SK-N-SH (cell line): ENCODE measurements at regions not wholly inside any gene's neighbourhood (a gene's known extent, or its start where the extent isn't known, plus 50 kb on each side); places are given as distances from the start of the nearest gene placed in this dataset.

Experiments
- CTCF ChIA-PET: fragments of 300-600, 350-600 bp; formaldehyde crosslinking; extraction: SDS; loops from one replicate; lab custom pipeline; 2021; lab: Yijun Ruan, JAX
- POLR2A ChIA-PET: fragments of 350-600 bp; sonication (Branson Sonifier 250); formaldehyde crosslinking; extraction: SDS; loops from one replicate; lab custom pipeline; 2020; ENCODE audit warnings: antibody characterized with exemption, inconsistent platforms; lab: Yijun Ruan, JAX
- DNase-seq: peaks from one replicate; pipeline ENCODE4 v3.0.0; 2012
- H2AFZ ChIP-seq: fragments of 200-600 bp; sonication (generic); 2 replicates; pipeline ENCODE4 v1.8.1; 2016; ENCODE audit warnings: antibody characterized with exemption, mild to moderate bottlenecking, low read depth
- H3F3A ChIP-seq: fragments of 200-600 bp; sonication (generic); replicated peaks from 2 replicates; pipeline ENCODE3; 2016; ENCODE audit warnings: antibody characterized with exemption, mild to moderate bottlenecking; ENCODE audit not compliant: insufficient read depth
- H3K27ac ChIP-seq, 2 experiments: fragments of 200-500 bp in 1 of 2; fragments of 200-600 bp in 1 of 2; sonication (Bioruptor generic) in 1 of 2; sonication (generic), shearing (Covaris generic) in 1 of 2; 2 replicates each; pipeline versions ENCODE4 v1.5.1 to v1.6.1; 2014 to 2016; ENCODE audit warnings: low read depth in 2 of 2, inconsistent platforms in 1 of 2, low read length in 1 of 2, mild to moderate bottlenecking in 1 of 2, mixed read lengths in 1 of 2
- H3K27me3 ChIP-seq: fragments of 200-600 bp; sonication (generic), shearing (Covaris generic); 2 replicates; pipeline ENCODE4 v1.6.1; 2016; ENCODE audit warnings: mixed run types; ENCODE audit not compliant: insufficient read depth
- H3K36me3 ChIP-seq, 2 experiments: fragments of 200-500 bp in 1 of 2; fragments of 200-600 bp in 1 of 2; sonication (Bioruptor generic) in 1 of 2; sonication (generic) in 1 of 2; replicated peaks in 1 of 2; 2 replicates each; pipeline versions ENCODE3 to v1.5.1; 2014 to 2016; ENCODE audit warnings: low read length in 1 of 2, mild to moderate bottlenecking in 1 of 2; ENCODE audit not compliant: insufficient read depth in 2 of 2, control insufficient read depth in 1 of 2
- H3K4me1 ChIP-seq, 2 experiments: fragments of 200-500 bp in 1 of 2; fragments of 200-600 bp in 1 of 2; sonication (Bioruptor generic) in 1 of 2; sonication (generic), shearing (Covaris generic) in 1 of 2; 2 replicates each; pipeline versions ENCODE4 v1.5.1 to v1.6.1; 2014 to 2016; ENCODE audit warnings: low read depth in 1 of 2, low read length in 1 of 2, mixed run types in 1 of 2; ENCODE audit not compliant: insufficient read depth in 2 of 2, control insufficient read depth in 1 of 2
- H3K4me2 ChIP-seq: fragments of 200-600 bp; sonication (generic), shearing (Covaris generic); 2 replicates; pipeline ENCODE4 v1.6.1; 2017; ENCODE audit warnings: mixed run types
- H3K4me3 ChIP-seq, 2 experiments: fragments of 200-500 bp in 1 of 2; fragments of 200-600 bp in 1 of 2; sonication (Bioruptor generic) in 1 of 2; sonication (generic), shearing (Covaris generic) in 1 of 2; 2 replicates each; pipeline versions ENCODE4 v1.5.1 to v1.8.1; 2014 to 2016; ENCODE audit warnings: low read depth in 2 of 2, inconsistent platforms in 1 of 2, low read length in 1 of 2, mild to moderate bottlenecking in 1 of 2, mixed read lengths in 1 of 2, moderate library complexity in 1 of 2
- H3K79me2 ChIP-seq: fragments of 200-600 bp; sonication (generic); 2 replicates; pipeline ENCODE4 v1.8.1; 2017; ENCODE audit warnings: mild to moderate bottlenecking; ENCODE audit not compliant: insufficient read depth
- H3K9ac ChIP-seq: fragments of 200-600 bp; sonication (generic); 2 replicates; pipeline ENCODE4 v1.6.1; 2017; ENCODE audit warnings: mixed run types
- H3K9me2 ChIP-seq: fragments of 200-600 bp; sonication (generic); 2 replicates; pipeline ENCODE4 v1.6.1; 2017; ENCODE audit warnings: mixed run types
- H3K9me3 ChIP-seq: fragments of 200-600 bp; sonication (generic); 2 replicates; pipeline ENCODE4 v1.6.1; 2017; ENCODE audit warnings: mixed run types, mild to moderate bottlenecking, moderate library complexity
- H4K20me1 ChIP-seq: fragments of 200-600 bp; sonication (generic); 2 replicates; pipeline ENCODE4 v1.6.1; 2017; ENCODE audit warnings: mild to moderate bottlenecking, mixed run types; ENCODE audit not compliant: insufficient read depth
- CTCF ChIP-seq: fragments of 200-600 bp; sonication (generic); IDR thresholded peaks from 2 replicates; pipeline ENCODE4 v1.6.1; 2017; ENCODE audit warnings: antibody characterized with exemption, mild to moderate bottlenecking, moderate library complexity
- EP300 ChIP-seq, 2 experiments: IDR thresholded peaks; 2 replicates each; pipeline versions ENCODE4 v1.4.0 to v1.6.1; 2012; ENCODE audit warnings: borderline replicate concordance in 1 of 2, low read depth in 1 of 2, low read length in 1 of 2
- EZH2phosphoT487 ChIP-seq: fragments of 200-600 bp; sonication (generic); IDR thresholded peaks from 2 replicates; pipeline ENCODE4 v1.6.1; 2017; ENCODE audit warnings: low read depth, mixed run types, mild to moderate bottlenecking, antibody characterized with exemption, moderate library complexity, borderline replicate concordance
- FOXJ3 ChIP-seq: sonication (generic); formaldehyde crosslinking; IDR thresholded peaks from 2 replicates; pipeline ENCODE4 v1.5.1; 2020; ENCODE audit warnings: mild to moderate bottlenecking, missing genetic modification reagents
- GATA2 ChIP-seq: sonication (generic); formaldehyde crosslinking; IDR thresholded peaks from 2 replicates; pipeline ENCODE4 v1.5.0; 2020; ENCODE audit warnings: mild to moderate bottlenecking, missing genetic modification reagents
- MAX ChIP-seq: IDR thresholded peaks from 2 replicates; pipeline ENCODE4 v1.4.0; 2012; ENCODE audit warnings: low read depth
- NFIC ChIP-seq: IDR thresholded peaks from 2 replicates; pipeline ENCODE4 v1.4.0; 2012; ENCODE audit warnings: borderline replicate concordance
- POLR2AphosphoS5 ChIP-seq: IDR thresholded peaks from 2 replicates; pipeline ENCODE4 v1.6.1; 2012; ENCODE audit warnings: low read depth, low read length
- REST ChIP-seq: IDR thresholded peaks from 2 replicates; pipeline ENCODE4 v1.6.1; 2012; ENCODE audit warnings: mild to moderate bottlenecking, low read depth, low read length, moderate library complexity
- RXRA ChIP-seq: IDR thresholded peaks from 2 replicates; pipeline ENCODE4 v1.4.0; 2012; ENCODE audit warnings: low read depth, mild to moderate bottlenecking, borderline replicate concordance
- SIN3A ChIP-seq: IDR thresholded peaks from 2 replicates; pipeline ENCODE4 v1.6.1; 2012; ENCODE audit warnings: low read depth, mild to moderate bottlenecking, low read length, moderate library complexity, borderline replicate concordance
- SMC3 ChIP-seq: IDR thresholded peaks from 2 replicates; pipeline ENCODE4 v1.6.1; 2012; ENCODE audit warnings: low read depth, low read length, improper control_type of control experiment
- TAF1 ChIP-seq: IDR thresholded peaks from 2 replicates; pipeline ENCODE4 v1.6.1; 2012; ENCODE audit warnings: low read depth, mild to moderate bottlenecking, low read length, moderate library complexity, borderline replicate concordance
- TEAD4 ChIP-seq: IDR thresholded peaks from 2 replicates; pipeline ENCODE4 v1.4.0; 2012; ENCODE audit warnings: mild to moderate bottlenecking, borderline replicate concordance; ENCODE audit not compliant: insufficient read depth
- YY1 ChIP-seq: IDR thresholded peaks from 2 replicates; pipeline ENCODE4 v1.4.0; 2012; ENCODE audit warnings: low read depth, mild to moderate bottlenecking
- WGBS: methylation state at CpG from one replicate; pipeline ENCODE4 v1.1.6; 2017; ENCODE audit warnings: low lambda C conversion rate; 5-methylcytosine and 5-hydroxymethylcytosine counted together

- H3K36me3 ChIP-seq, result no peaks in the 10 kb centered on the region
- no peak overlapping the region for H3K4me2 ChIP-seq
- TF ChIP-seq EZH2phosphoT487, result no peak
- no peak for TF ChIP-seq TEAD4
- no peak for TF ChIP-seq NFIC
- no peak for TF ChIP-seq MAX
- no peak for TF ChIP-seq TAF1
- no peak for TF ChIP-seq REST
- no peak for TF ChIP-seq SIN3A
- TF ChIP-seq GATA2, result no peak
- no peak for TF ChIP-seq YY1
- no peak for TF ChIP-seq POLR2AphosphoS5
- no peaks in the 10 kb centered on the region for H3K4me1 ChIP-seq
- H3K79me2 ChIP-seq, result no peaks in the 10 kb centered on the region
- H3F3A ChIP-seq, result no peaks in the 10 kb centered on the region
- no peaks in the 10 kb centered on the region for H3K9me3 ChIP-seq
- no peak overlapping the region for H3K9ac ChIP-seq
- ChIA-PET CTCF (no interaction called here), POLR2A (no interaction called here)
- no peak for DNase-seq
- no peaks in the 10 kb centered on the region for H4K20me1 ChIP-seq
- no peak overlapping the region for H2AFZ ChIP-seq
- H3K27me3 ChIP-seq, result no peaks in the 10 kb centered on the region
- WGBS, result 5% methylated on average over 3 of the region's 3 CpGs
- H3K4me3 ChIP-seq, result no peak overlapping the region
- H3K27ac ChIP-seq, result no peak overlapping the region
- no peaks in the 10 kb centered on the region for H3K9me2 ChIP-seq
Measured at GRCh38 chr5:86795659-86796058, 177.9 kb downstream of the COX7C start.

- Histone ChIP-seq H3K27me3 (no peaks in the 10 kb centered on the region), H3K79me2 (no peaks in the 10 kb centered on the region), H3K4me2 (no peak overlapping the region), H3K9ac (no peak overlapping the region), H4K20me1 (no peaks in the 10 kb centered on the region), H3K27ac (no peak overlapping the region), H2AFZ (no peak overlapping the region), H3K9me2 (no peaks in the 10 kb centered on the region), H3F3A (no peaks in the 10 kb centered on the region), H3K4me1 (no peaks in the 10 kb centered on the region), H3K9me3 (no peaks in the 10 kb centered on the region), H3K4me3 (no peak overlapping the region), H3K36me3 (no peaks in the 10 kb centered on the region)
- CTCF ChIA-PET, result no interaction called here
- POLR2A ChIA-PET, result no interaction called here
- DNase-seq, result no peak
- TF ChIP-seq TAF1 (no peak), EP300 (IDR thresholded peaks at IDR 0.05; ENCODE audit: borderline replicate concordance in 1 of 2, low read depth in 1 of 2, low read length in 1 of 2) (no peak), POLR2AphosphoS5 (no peak), REST (no peak), CTCF (no peak), FOXJ3 (no peak), EZH2phosphoT487 (no peak), SMC3 (no peak), RXRA (no peak)
Measured at GRCh38 chr5:86797677-86798076, 179.9 kb downstream of the COX7C start.
